ENCODE measurements at regions not wholly inside any gene's neighbourhood (a gene's known extent, or its start where the extent isn't known, plus 50 kb on each side); places are given as distances from the start of the nearest gene placed in this dataset.

DNA sequence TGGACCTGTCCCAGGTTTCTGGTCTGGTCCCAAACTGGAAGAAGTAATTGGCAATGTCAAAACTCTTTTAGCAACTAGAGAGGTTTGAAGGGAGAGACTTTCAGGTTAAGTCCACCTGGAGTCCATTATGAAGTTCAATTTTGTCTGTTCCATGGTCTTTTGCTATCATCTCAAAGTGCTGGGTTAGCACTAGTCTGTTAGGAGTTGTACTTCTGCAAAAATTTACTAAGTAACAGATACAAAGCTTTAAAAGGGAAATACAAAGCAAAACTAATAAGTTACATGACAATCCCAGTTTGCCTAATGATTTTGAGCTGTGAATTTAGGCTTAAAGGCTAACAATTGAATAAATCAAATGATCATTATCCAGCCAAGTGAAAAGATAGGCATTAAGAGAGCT is 643.9 kb downstream of the C12orf50 start:
- TF ChIP-seq, protein P1, sequence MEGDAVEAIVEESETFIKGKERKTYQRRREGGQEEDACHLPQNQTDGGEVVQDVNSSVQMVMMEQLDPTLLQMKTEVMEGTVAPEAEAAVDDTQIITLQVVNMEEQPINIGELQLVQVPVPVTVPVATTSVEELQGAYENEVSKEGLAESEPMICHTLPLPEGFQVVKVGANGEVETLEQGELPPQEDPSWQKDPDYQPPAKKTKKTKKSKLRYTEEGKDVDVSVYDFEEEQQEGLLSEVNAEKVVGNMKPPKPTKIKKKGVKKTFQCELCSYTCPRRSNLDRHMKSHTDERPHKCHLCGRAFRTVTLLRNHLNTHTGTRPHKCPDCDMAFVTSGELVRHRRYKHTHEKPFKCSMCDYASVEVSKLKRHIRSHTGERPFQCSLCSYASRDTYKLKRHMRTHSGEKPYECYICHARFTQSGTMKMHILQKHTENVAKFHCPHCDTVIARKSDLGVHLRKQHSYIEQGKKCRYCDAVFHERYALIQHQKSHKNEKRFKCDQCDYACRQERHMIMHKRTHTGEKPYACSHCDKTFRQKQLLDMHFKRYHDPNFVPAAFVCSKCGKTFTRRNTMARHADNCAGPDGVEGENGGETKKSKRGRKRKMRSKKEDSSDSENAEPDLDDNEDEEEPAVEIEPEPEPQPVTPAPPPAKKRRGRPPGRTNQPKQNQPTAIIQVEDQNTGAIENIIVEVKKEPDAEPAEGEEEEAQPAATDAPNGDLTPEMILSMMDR (IDR thresholded peaks at IDR 0.05; ENCODE audit: poor library complexity, severe bottlenecking): no peak
- no peak for TF ChIP-seq SMC3 (conservative IDR thresholded peaks at IDR 0.05; ENCODE audit: poor library complexity)
- no peak for TF ChIP-seq EP300 (conservative IDR thresholded peaks at IDR 0.05; ENCODE audit: poor library complexity, severe bottlenecking)
- TF ChIP-seq TAF1 (IDR thresholded peaks at IDR 0.05; ENCODE audit: low read depth): no peak
- TF ChIP-seq, protein P2, sequence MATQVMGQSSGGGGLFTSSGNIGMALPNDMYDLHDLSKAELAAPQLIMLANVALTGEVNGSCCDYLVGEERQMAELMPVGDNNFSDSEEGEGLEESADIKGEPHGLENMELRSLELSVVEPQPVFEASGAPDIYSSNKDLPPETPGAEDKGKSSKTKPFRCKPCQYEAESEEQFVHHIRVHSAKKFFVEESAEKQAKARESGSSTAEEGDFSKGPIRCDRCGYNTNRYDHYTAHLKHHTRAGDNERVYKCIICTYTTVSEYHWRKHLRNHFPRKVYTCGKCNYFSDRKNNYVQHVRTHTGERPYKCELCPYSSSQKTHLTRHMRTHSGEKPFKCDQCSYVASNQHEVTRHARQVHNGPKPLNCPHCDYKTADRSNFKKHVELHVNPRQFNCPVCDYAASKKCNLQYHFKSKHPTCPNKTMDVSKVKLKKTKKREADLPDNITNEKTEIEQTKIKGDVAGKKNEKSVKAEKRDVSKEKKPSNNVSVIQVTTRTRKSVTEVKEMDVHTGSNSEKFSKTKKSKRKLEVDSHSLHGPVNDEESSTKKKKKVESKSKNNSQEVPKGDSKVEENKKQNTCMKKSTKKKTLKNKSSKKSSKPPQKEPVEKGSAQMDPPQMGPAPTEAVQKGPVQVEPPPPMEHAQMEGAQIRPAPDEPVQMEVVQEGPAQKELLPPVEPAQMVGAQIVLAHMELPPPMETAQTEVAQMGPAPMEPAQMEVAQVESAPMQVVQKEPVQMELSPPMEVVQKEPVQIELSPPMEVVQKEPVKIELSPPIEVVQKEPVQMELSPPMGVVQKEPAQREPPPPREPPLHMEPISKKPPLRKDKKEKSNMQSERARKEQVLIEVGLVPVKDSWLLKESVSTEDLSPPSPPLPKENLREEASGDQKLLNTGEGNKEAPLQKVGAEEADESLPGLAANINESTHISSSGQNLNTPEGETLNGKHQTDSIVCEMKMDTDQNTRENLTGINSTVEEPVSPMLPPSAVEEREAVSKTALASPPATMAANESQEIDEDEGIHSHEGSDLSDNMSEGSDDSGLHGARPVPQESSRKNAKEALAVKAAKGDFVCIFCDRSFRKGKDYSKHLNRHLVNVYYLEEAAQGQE (IDR thresholded peaks at IDR 0.05; ENCODE audit: borderline replicate concordance): no peak
- no peak for TF ChIP-seq EZH2 (IDR thresholded peaks at IDR 0.05; ENCODE audit: borderline replicate concordance, insufficient read depth, low read length, poor library complexity, severe bottlenecking)
- TF ChIP-seq POLR2AphosphoS5 (IDR thresholded peaks at IDR 0.05): no peak
- no peak for TF ChIP-seq RAD21 (conservative IDR thresholded peaks at IDR 0.05)
- no peak for TF ChIP-seq MXI1 (conservative IDR thresholded peaks at IDR 0.05; ENCODE audit: poor library complexity, severe bottlenecking)

Data from neural cell (in vitro differentiated cells).